ENCODE measurements at regions not wholly inside any gene's neighbourhood (a gene's known extent, or its start where the extent isn't known, plus 50 kb on each side); places are given as distances from the start of the nearest gene placed in this dataset.
A peak's percentile ranks its signal among the peaks of the same experiment; 100 is the strongest.

DNA sequence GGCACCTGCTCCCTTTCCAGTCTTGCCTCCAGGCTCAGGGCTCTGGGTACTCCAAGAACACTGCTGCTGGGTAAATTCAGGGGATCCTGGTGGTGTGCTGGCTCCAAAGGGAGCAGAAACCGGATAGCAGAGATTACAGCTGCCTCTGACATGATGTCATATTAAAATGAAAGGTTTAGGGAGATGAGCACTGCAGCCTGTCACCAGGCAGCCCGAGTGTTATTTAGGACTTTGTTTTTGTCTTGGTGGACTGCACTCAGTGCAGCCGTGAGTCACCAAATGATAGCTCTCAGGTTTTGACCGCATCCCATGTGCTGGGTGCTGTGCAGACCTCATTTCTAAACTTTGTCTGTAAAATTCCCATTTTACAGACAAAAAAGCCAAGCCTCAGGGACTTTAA lies 266.0 kb upstream of the CRY1 start (continued):
- peak; percentile 99 for TF ChIP-seq SP7 (tag by site-specific recombination; IDR thresholded peaks at IDR 0.05)
- TF ChIP-seq, protein P1, sequence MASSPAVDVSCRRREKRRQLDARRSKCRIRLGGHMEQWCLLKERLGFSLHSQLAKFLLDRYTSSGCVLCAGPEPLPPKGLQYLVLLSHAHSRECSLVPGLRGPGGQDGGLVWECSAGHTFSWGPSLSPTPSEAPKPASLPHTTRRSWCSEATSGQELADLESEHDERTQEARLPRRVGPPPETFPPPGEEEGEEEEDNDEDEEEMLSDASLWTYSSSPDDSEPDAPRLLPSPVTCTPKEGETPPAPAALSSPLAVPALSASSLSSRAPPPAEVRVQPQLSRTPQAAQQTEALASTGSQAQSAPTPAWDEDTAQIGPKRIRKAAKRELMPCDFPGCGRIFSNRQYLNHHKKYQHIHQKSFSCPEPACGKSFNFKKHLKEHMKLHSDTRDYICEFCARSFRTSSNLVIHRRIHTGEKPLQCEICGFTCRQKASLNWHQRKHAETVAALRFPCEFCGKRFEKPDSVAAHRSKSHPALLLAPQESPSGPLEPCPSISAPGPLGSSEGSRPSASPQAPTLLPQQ (tag by site-specific recombination; IDR thresholded peaks at IDR 0.05): no peak
- no peak for TF ChIP-seq ZNF391 (tag by site-specific recombination; IDR thresholded peaks at IDR 0.05; ENCODE audit: borderline replicate concordance, low read depth)
- no peak for TF ChIP-seq ZNF155 (tag by site-specific recombination; IDR thresholded peaks at IDR 0.05)
- TF ChIP-seq, protein P2, sequence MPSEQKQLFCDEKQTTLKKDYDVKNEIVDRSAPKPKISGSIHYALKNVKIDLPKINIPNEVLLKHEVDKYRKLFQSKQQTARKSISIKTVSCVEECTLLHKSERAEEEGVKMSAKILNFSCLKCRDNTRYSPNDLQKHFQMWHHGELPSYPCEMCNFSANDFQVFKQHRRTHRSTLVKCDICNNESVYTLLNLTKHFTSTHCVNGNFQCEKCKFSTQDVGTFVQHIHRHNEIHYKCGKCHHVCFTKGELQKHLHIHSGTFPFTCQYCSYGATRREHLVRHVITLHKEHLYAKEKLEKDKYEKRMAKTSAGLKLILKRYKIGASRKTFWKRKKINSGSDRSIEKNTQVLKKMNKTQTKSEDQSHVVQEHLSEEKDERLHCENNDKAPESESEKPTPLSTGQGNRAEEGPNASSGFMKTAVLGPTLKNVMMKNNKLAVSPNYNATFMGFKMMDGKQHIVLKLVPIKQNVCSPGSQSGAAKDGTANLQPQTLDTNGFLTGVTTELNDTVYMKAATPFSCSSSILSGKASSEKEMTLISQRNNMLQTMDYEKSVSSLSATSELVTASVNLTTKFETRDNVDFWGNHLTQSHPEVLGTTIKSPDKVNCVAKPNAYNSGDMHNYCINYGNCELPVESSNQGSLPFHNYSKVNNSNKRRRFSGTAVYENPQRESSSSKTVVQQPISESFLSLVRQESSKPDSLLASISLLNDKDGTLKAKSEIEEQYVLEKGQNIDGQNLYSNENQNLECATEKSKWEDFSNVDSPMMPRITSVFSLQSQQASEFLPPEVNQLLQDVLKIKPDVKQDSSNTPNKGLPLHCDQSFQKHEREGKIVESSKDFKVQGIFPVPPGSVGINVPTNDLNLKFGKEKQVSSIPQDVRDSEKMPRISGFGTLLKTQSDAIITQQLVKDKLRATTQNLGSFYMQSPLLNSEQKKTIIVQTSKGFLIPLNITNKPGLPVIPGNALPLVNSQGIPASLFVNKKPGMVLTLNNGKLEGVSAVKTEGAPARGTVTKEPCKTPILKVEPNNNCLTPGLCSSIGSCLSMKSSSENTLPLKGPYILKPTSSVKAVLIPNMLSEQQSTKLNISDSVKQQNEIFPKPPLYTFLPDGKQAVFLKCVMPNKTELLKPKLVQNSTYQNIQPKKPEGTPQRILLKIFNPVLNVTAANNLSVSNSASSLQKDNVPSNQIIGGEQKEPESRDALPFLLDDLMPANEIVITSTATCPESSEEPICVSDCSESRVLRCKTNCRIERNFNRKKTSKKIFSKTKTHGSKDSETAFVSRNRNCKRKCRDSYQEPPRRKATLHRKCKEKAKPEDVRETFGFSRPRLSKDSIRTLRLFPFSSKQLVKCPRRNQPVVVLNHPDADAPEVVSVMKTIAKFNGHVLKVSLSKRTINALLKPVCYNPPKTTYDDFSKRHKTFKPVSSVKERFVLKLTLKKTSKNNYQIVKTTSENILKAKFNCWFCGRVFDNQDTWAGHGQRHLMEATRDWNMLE (tag by site-specific recombination; conservative IDR thresholded peaks at IDR 0.05; ENCODE audit: low read depth): no peak
- TF ChIP-seq ZFHX2 (tag by site-specific recombination; conservative IDR thresholded peaks at IDR 0.05): no peak
- TF ChIP-seq, protein P3, sequence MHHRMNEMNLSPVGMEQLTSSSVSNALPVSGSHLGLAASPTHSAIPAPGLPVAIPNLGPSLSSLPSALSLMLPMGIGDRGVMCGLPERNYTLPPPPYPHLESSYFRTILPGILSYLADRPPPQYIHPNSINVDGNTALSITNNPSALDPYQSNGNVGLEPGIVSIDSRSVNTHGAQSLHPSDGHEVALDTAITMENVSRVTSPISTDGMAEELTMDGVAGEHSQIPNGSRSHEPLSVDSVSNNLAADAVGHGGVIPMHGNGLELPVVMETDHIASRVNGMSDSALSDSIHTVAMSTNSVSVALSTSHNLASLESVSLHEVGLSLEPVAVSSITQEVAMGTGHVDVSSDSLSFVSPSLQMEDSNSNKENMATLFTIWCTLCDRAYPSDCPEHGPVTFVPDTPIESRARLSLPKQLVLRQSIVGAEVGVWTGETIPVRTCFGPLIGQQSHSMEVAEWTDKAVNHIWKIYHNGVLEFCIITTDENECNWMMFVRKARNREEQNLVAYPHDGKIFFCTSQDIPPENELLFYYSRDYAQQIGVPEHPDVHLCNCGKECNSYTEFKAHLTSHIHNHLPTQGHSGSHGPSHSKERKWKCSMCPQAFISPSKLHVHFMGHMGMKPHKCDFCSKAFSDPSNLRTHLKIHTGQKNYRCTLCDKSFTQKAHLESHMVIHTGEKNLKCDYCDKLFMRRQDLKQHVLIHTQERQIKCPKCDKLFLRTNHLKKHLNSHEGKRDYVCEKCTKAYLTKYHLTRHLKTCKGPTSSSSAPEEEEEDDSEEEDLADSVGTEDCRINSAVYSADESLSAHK (tag by site-specific recombination; IDR thresholded peaks at IDR 0.05): no peak
- TF ChIP-seq, protein P4, sequence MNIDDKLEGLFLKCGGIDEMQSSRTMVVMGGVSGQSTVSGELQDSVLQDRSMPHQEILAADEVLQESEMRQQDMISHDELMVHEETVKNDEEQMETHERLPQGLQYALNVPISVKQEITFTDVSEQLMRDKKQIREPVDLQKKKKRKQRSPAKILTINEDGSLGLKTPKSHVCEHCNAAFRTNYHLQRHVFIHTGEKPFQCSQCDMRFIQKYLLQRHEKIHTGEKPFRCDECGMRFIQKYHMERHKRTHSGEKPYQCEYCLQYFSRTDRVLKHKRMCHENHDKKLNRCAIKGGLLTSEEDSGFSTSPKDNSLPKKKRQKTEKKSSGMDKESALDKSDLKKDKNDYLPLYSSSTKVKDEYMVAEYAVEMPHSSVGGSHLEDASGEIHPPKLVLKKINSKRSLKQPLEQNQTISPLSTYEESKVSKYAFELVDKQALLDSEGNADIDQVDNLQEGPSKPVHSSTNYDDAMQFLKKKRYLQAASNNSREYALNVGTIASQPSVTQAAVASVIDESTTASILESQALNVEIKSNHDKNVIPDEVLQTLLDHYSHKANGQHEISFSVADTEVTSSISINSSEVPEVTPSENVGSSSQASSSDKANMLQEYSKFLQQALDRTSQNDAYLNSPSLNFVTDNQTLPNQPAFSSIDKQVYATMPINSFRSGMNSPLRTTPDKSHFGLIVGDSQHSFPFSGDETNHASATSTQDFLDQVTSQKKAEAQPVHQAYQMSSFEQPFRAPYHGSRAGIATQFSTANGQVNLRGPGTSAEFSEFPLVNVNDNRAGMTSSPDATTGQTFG (tag by site-specific recombination; IDR thresholded peaks at IDR 0.05; ENCODE audit: borderline replicate concordance): no peak
- TF ChIP-seq, protein P5, sequence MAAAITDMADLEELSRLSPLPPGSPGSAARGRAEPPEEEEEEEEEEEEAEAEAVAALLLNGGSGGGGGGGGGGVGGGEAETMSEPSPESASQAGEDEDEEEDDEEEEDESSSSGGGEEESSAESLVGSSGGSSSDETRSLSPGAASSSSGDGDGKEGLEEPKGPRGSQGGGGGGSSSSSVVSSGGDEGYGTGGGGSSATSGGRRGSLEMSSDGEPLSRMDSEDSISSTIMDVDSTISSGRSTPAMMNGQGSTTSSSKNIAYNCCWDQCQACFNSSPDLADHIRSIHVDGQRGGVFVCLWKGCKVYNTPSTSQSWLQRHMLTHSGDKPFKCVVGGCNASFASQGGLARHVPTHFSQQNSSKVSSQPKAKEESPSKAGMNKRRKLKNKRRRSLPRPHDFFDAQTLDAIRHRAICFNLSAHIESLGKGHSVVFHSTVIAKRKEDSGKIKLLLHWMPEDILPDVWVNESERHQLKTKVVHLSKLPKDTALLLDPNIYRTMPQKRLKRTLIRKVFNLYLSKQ (tag by site-specific recombination; IDR thresholded peaks at IDR 0.05; ENCODE audit: borderline replicate concordance): no peak
- TF ChIP-seq ZNF600 (tag by site-specific recombination; IDR thresholded peaks at IDR 0.05): peak; percentile 82; the same call in 1 of the 2 replicates
- TF ChIP-seq KLF8 (tag by site-specific recombination; IDR thresholded peaks at IDR 0.05): no peak
- TF ChIP-seq, protein P6, sequence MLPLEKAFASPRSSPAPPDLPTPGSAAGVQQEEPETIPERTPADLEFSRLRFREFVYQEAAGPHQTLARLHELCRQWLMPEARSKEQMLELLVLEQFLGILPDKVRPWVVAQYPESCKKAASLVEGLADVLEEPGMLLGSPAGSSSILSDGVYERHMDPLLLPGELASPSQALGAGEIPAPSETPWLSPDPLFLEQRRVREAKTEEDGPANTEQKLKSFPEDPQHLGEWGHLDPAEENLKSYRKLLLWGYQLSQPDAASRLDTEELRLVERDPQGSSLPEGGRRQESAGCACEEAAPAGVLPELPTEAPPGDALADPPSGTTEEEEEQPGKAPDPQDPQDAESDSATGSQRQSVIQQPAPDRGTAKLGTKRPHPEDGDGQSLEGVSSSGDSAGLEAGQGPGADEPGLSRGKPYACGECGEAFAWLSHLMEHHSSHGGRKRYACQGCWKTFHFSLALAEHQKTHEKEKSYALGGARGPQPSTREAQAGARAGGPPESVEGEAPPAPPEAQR (tag by site-specific recombination; IDR thresholded peaks at IDR 0.05): no peak
- no peak for TF ChIP-seq ZNF302 (tag by site-specific recombination; IDR thresholded peaks at IDR 0.05; ENCODE audit: low read depth)
- TF ChIP-seq ZNF19 (tag by site-specific recombination; IDR thresholded peaks at IDR 0.05; ENCODE audit: low read depth): no peak
- TF ChIP-seq ZXDB (tag by site-specific recombination; IDR thresholded peaks at IDR 0.05): no peak
- no peak for TF ChIP-seq ZNF670 (tag by site-specific recombination; IDR thresholded peaks at IDR 0.05; ENCODE audit: low read depth)
- no peak for TF ChIP-seq RBAK (tag by site-specific recombination; IDR thresholded peaks at IDR 0.05)
- TF ChIP-seq, protein P7, sequence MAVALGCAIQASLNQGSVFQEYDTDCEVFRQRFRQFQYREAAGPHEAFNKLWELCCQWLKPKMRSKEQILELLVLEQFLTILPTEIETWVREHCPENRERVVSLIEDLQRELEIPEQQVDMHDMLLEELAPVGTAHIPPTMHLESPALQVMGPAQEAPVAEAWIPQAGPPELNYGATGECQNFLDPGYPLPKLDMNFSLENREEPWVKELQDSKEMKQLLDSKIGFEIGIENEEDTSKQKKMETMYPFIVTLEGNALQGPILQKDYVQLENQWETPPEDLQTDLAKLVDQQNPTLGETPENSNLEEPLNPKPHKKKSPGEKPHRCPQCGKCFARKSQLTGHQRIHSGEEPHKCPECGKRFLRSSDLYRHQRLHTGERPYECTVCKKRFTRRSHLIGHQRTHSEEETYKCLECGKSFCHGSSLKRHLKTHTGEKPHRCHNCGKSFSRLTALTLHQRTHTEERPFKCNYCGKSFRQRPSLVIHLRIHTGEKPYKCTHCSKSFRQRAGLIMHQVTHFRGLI (tag by site-specific recombination; IDR thresholded peaks at IDR 0.05): no peak
- no peak for TF ChIP-seq ZNF768 (tag by site-specific recombination; IDR thresholded peaks at IDR 0.05)
- no peak for TF ChIP-seq ZNF433 (tag by site-specific recombination; IDR thresholded peaks at IDR 0.05; ENCODE audit: low read depth)
- no peak for TF ChIP-seq ZBTB8A (tag by site-specific recombination; IDR thresholded peaks at IDR 0.05)
- no peak for TF ChIP-seq ZNF544 (tag by site-specific recombination; IDR thresholded peaks at IDR 0.05)
- TF ChIP-seq ZNF223 (tag by site-specific recombination; IDR thresholded peaks at IDR 0.05): no peak
- TF ChIP-seq KLF10 (tag by site-specific recombination; IDR thresholded peaks at IDR 0.05): no peak
